Pulmonary artery endothelial cell (primary cell): ENCODE measurements at regions not wholly inside any gene's neighbourhood (a gene's known extent, or its start where the extent isn't known, plus 50 kb on each side); places are given as distances from the start of the nearest gene placed in this dataset.
"Not testable (repeated sequence)": the region's sequence is repeated elsewhere in the genome, so short reads cannot be mapped to it uniquely, and the experiment has no call there.

Experiments used
- DNase-seq: peaks from one replicate; pipeline ENCODE4 v3.0.0-alpha.2; 2011; ENCODE audit warnings: low read depth, low spot score

DNA sequence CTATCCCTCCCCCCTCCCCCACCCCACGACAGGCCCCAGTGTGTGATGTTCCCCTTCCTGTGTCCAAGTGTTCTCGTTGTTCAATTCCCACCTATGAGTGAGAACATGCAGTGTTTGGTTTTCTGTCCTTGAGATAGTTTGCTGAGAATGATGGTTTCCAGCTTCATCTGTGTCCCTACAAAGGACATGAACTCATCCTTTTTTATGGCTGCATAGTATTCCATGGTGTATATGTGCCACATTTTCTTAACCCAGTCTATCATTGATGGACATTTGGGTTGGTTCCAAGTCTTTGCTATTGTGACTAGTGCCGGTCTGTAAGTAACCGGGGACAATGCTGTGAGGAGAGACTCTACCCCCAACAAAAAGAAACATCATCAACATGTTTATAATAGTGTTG, 217.2 kb downstream of the SEC23IP start:
- DNase-seq = not testable (repeated sequence)

DNA sequence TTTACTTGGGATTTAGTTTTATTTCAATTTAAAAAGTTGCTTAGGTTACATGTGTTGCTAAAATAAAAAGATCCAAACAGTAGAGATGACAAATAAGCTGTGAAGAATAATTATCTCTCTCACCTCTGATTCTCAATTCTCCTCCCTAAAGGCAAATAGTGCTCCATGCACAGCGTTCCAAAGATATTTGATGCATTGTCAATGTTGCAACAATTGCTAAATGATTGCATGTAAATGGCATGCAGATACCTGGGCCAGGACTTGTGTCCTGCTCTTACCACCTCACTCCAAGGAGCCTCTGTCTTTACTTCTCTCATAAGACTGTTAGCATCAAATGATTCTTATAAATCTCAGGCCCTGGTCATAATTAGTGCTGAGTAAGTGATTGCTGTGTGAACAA, 217.7 kb downstream of the SEC23IP start:
- no peak for DNase-seq

DNA sequence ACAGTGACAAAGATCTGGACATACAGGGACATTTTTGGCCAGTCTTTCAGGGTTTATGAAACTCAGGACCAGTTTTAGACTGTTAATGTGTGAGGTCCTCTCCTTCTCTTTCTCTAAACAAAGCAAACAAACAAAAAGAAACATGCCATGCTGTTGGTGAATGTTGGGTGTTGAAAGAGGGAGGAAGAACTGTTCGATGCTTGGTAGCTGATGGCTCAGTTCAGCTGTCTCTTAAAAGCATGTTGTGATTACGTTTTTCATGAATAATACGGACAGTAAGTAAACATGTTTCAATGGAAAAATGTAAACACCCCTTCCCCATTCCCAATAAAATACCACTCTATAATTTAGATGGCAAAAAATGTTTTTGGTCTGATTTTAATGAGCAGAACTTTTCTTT, 219.1 kb downstream of the SEC23IP start:
- DNase-seq = no peak

- DNase-seq = no peak
These were observed 220.3 kb downstream of the SEC23IP start for GRCh38 chr10:120112809-120113208.

DNA sequence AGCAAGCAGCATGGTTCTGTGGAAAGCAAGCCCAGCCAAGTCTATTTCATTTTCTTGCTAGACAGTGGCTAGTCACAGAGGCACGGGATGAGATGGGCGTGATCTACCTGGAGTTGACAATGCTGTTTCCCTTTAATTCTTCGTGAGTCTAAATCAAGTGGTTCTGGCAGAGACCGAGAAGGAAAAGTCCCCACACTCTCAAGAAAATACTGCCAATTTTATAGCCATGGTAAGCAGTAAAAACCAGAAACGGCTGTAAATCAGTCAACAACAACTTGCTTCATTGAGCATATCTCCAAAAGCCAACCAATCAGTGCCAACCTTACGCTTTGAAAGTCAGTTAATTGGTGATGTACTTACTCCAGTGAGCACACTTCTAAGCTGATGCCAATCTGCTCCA, 223.4 kb downstream of the SEC23IP start:
- DNase-seq = no peak

GRCh38 chr10:120121768-120122167, 229.2 kb downstream of the SEC23IP start:
- DNase-seq = no peak

- no peak for DNase-seq
These were observed 238.7 kb downstream of the SEC23IP start for GRCh38 chr10:120131183-120131582.

- DNase-seq = no peak
These were observed 240.3 kb downstream of the SEC23IP start for GRCh38 chr10:120132811-120133210.

- no peak for DNase-seq
These were observed 246.2 kb downstream of the SEC23IP start for GRCh38 chr10:120138689-120139088.

GRCh38 chr10:120145107-120145506, 252.6 kb downstream of the SEC23IP start:
- no peak for DNase-seq

DNA sequence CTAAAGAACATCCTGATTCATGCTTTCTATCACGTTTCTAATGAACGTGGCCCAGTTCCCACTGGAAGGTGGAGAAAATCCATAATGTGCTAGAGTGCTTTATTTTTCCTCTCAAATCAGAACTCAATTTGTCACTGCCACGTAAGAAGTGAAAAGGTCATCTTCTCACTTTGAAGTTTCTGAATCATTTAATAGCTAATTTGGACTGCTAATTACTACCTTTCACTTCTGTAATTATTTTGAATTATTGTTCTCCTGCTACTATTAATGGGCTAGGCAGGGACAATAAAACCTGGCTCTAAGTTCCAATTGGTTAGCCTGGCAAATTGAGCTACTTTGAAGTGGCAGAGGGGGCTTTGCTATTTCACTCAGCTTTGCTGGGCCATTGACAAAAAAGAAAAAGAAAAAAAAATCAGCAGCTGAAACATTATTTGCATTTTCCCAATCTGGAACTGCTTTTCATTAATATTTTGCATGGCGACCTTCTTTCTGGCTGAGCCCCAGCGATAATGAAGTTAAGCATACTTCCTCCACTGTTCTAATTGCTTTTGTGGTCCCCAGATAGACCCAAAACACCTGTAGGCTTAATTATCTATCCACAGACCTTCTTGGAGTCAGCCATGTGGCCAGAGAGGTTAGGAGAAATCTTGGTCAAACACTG, 264.2 kb downstream of the SEC23IP start:
- no peak for DNase-seq

DNA sequence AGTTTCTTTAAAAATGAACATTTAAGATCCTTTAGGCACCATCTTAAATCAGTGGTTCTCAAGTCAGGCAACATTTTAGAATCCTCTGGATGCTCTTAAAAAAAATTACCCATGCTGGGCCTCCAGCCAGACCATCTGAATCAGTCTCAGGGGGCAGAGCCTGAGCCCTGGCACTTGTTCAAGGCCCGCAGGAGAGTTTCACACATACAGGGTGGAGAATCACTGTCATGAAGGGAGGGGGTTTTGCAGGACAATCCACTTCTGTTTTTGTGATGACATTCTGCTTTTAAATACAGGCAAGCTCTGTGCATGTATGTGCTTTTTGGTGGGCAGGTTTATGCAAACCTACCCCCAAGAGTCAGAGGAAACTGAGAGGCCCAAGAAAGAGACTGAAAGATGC, 268.6 kb downstream of the SEC23IP start:
- no peak for DNase-seq

DNA sequence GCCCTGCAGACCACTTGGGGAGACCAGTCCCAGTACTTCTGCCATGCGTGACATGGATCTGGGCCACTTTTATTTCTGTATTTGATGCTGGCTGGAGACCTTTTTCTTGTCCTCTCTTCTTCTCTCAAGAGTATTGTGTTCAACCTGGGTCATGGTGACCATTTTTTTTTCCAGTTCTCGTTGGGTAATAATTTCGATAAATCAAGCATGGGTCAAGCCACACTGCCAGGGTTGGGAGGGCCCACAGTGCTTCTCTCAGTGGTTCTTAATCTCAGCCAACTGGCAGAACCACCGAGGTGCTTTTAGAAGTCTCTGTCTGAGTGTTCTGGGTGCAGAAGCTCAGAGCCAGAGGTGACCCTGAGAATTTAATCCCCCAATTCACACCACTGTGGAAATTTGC, 269.9 kb downstream of the SEC23IP start:
- no peak for DNase-seq

- DNase-seq = no peak
These were observed 279.8 kb downstream of the SEC23IP start for GRCh38 chr10:120172356-120172755.

- no peak for DNase-seq
These were observed 282.0 kb downstream of the SEC23IP start for GRCh38 chr10:120174491-120174890.

DNA sequence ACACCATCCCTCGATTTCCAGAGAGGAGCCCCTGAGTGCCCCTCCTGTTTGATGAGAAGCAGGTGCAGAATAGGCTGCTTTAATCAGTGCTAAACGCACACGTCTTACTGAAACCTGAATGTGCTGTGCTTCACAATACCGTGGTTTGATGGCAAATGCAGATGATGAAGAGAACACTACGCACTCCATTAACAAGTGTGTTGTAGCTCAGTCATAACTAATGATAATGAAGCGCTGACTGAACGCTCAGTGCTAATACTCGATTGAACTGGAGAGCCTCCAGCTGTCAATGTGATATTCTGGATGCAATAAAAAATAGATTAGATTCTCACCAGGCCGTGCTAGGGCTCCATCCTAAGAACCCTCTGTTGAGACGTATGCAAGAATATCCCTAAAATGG, 279.7 kb upstream of the PLPP4 start:
- DNase-seq = no peak

DNA sequence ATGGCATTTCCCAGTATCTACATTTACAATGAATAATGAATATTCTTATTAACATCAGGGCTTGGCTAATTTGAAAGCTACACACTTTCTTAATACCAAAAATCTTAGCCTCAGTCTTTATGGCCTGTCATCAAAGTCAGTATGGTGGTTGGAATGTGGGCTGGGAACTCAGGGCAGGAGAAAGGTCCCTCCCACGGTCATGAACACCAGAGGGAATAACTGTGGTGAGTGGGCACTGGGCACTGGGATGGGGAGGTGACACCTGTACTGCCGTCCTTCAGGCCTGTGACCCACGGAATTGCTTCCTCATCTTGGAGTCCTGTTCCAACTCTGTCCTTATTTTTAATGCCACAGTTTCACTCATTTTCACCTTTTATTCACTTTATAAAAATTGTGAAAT, 276.9 kb upstream of the PLPP4 start:
- no peak for DNase-seq

- no peak for DNase-seq
These were observed 275.9 kb upstream of the PLPP4 start for GRCh38 chr10:120181154-120181553.

DNA sequence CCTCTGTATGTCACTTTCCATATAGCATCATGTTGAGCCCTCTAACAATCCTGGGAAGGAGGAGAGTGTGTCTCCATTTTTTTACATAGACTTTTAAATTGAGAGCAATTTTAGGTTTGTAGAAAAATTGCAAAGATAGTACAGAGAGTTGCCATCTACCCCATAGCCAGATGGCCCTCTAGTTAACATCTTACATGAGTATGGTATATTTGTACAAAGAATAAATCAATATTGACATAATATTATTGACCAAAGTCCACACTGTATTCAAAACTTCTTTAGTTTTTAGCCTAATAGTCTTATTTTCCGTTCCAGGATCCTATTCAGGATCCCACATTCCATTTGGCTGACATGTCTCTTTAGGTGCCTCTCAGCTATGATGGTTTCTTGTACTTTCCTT, 274.6 kb upstream of the PLPP4 start:
- DNase-seq = no peak

DNA sequence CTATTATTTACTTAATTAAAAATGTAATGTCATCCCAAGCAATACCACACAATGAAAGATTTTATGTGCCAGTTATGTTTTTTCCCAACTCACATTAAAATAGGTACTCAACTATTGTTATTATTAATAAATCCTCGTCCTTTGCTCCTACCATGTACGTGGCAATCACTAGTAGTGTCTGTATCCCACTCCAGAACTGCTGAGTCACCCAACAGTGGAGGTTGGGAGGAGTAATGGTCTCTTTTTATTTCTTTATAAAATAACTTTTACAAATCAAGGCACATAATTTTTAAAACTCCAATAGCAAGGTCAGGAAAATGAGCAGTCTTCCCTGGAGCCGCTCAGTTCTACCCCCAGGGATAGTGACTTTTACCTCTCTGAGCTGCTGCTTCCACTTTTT, 273.5 kb upstream of the PLPP4 start:
- DNase-seq = no peak

GRCh38 chr10:120184547-120185337, 272.3 kb upstream of the PLPP4 start:
- no peak for DNase-seq

DNA sequence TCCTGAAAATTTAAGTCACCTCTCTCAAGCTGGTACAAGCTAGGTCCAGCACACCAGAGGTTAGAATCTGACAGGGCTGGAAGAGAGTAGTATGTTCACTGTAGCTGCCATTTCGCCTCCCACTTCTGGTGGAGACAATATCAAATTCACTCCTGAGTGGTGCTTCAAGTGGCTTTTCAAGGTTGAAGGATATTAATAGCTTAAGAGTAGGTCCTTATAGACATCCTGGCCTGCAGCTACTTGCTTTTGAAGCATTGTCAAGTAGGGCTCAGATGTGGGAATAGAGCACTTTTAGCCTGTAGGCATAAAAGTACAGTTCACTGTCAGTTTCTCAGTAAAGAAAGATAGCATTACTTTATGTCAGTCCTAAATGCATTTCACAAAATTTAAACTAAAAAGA, 270.5 kb upstream of the PLPP4 start:
- no peak for DNase-seq

- not testable (repeated sequence) for DNase-seq
These were observed 269.9 kb upstream of the PLPP4 start for GRCh38 chr10:120187168-120187567.
